Memory B cell (primary cell): ENCODE measurements at regions not wholly inside any gene's neighbourhood (a gene's known extent, or its start where the extent isn't known, plus 50 kb on each side); places are given as distances from the start of the nearest gene placed in this dataset.

Experiments
- ATAC-seq: fragments of 150-1000 bp; cut with Tn5 transposase; 2 replicates; pipeline ENCODE4 v1.10.0; 2021; ENCODE audit warnings: low read depth, mild to moderate bottlenecking, moderate library complexity
- DNase-seq, 2 donors: peaks; one replicate each; pipeline ENCODE4 v3.0.0; 2022; ENCODE audit warnings: low spot score in 2 of 2
- H3K27ac Mint-ChIP-seq: one replicate; pipeline ENCODE4 v1.8.0; 2022; ENCODE audit warnings: mild to moderate bottlenecking, moderate library complexity, mixed read lengths
- H3K27me3 Mint-ChIP-seq: one replicate; pipeline ENCODE4 v1.8.0; 2022; ENCODE audit warnings: mixed read lengths
- H3K36me3 Mint-ChIP-seq: one replicate; pipeline ENCODE4 v1.8.0; 2022; ENCODE audit warnings: mild to moderate bottlenecking, mixed read lengths
- H3K4me1 Mint-ChIP-seq: one replicate; pipeline ENCODE4 v1.8.0; 2022; ENCODE audit warnings: mixed read lengths
- H3K4me3 Mint-ChIP-seq: one replicate; pipeline ENCODE4 v1.8.0; 2022; ENCODE audit warnings: mild to moderate bottlenecking, moderate library complexity, mixed read lengths
- H3K9me3 Mint-ChIP-seq: one replicate; pipeline ENCODE4 v1.8.0; 2022; ENCODE audit warnings: mixed read lengths

DNA sequence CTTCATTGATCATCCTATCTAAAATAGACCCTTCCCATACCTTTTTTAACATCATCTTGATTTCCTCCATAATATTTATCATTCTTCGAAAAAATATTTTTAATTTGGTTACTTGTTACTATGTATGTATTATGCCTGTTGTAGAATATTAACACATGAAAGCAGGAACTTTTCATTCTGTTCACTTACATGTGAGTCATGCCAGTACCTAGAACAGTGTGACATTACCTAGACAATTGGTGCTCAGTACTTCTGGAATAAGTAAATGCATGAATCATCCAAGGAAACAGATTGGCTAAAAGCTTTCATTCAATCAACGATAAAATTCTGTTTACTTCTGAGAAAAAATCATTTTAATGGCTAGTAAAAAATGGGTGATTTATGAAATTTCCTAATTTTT is 76.4 kb downstream of the CXXC4 start:
- no peak overlapping the region for H3K27ac Mint-ChIP-seq
- H3K4me3 Mint-ChIP-seq: no peak overlapping the region
- DNase-seq (no peak), ATAC-seq (no peak)
- no peaks in the 10 kb centered on the region for H3K4me1 Mint-ChIP-seq
- H3K27me3 Mint-ChIP-seq: no peaks in the 10 kb centered on the region
- H3K9me3 Mint-ChIP-seq: no peaks in the 10 kb centered on the region
- no peaks in the 10 kb centered on the region for H3K36me3 Mint-ChIP-seq

DNA sequence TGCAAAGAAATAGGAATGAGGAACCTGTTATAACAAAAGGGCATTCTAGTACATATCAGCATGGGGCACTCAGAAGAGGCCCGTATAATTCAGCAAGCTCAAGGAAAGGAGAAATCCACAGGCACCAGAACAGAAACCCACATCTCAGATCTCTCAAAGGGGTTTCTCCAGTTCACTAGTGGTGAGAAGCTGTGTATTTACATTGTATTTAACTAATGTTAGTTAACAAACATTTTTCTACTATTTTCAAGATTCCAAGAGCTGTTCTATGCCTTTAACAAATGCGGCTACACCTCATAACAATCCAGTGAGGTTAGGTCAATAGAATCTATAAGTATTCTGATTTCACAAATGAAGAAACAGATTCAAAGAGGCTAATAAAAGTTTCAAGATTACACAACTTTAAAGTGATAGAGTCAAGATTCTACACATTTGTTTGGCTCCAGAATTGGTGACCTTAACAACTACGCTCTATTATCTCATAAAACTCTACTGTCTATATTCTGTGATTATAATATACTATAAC is 77.3 kb downstream of the CXXC4 start:
- Mint-ChIP-seq H3K27ac (no peak overlapping the region), H3K9me3 (no peaks in the 10 kb centered on the region), H3K27me3 (no peaks in the 10 kb centered on the region), H3K4me1 (no peaks in the 10 kb centered on the region), H3K36me3 (no peaks in the 10 kb centered on the region), H3K4me3 (no peak overlapping the region)
- DNase-seq: no peak
- ATAC-seq: no peak

DNA sequence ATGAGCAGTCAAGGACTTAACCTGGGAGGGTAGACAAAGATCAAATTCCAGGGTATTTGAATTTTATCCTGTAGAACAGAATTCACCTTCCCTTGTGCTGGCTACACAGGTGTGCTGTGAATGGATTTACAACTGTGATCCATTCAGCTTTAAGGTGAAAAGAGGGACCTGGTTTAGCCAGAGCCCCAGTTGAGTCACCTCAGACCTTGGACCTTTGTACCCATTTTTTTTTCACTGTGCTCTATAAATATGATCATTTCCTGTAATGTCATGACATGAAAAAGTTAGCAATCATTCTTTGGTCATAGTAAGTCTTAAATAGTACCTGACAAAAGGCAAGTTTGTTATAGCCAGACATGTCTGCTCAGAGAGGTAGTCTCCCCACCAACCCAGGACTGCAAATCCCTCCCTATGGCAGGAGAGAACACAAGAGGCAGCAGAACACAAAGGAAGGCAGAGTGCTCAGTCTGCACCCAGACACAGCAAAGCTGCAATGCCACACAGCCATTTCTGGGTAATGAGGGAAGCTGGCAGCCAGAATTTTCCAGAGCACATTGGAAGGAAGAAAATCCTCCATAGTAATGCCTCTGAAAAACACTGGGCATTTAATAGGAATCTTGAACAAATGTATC is 77.9 kb downstream of the CXXC4 start:
- H3K9me3 Mint-ChIP-seq: no peaks in the 10 kb centered on the region
- H3K36me3 Mint-ChIP-seq: no peaks in the 10 kb centered on the region
- no peak overlapping the region for H3K27ac Mint-ChIP-seq
- DNase-seq (no peak), ATAC-seq (no peak)
- H3K27me3 Mint-ChIP-seq: no peaks in the 10 kb centered on the region
- H3K4me1 Mint-ChIP-seq: no peaks in the 10 kb centered on the region
- no peak overlapping the region for H3K4me3 Mint-ChIP-seq

DNA sequence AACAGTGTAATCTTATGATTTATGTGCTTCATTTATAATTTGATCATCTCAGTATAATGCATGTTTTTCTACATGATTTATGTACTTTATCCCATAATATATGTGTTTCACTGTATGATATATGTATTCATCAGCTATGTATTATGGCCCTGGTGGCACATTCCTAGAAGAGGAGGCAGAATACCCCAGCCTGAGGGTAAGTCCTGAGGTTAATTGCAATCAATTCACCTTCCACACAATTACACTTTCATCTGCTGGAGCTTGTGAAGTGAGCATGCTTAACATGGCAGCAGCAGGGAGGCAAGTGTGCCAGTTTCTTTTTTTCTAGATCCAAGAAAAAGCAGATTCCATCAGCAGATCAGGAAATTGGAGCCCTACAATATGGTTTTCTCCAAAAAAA is 81.2 kb downstream of the CXXC4 start:
- ATAC-seq (no peak), DNase-seq (no peak)
- Mint-ChIP-seq H3K27ac (no peak overlapping the region), H3K4me3 (no peak overlapping the region), H3K4me1 (no peaks in the 10 kb centered on the region), H3K36me3 (no peaks in the 10 kb centered on the region), H3K9me3 (no peaks in the 10 kb centered on the region), H3K27me3 (no peaks in the 10 kb centered on the region)

DNA sequence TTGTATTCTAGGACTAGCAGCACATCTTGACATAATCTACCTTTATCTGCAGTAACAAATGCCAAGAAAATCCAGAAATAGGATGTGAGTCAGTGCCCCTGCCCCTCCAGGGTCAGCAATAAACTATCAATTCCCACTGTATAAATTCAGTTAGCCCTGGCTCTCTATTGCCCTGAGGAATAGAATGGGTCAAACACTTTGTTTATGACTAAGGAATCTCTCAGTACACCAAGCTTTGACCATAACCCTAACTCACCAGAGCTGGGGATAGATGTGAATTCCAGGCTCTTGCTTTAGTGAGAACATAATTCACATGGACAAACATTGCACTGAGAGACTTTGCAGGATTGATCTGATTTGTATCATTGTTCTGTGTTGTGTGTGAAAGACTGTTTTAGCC is 82.3 kb downstream of the CXXC4 start:
- H3K9me3 Mint-ChIP-seq: no peaks in the 10 kb centered on the region
- H3K27ac Mint-ChIP-seq: no peak overlapping the region
- no peaks in the 10 kb centered on the region for H3K4me1 Mint-ChIP-seq
- no peaks in the 10 kb centered on the region for H3K36me3 Mint-ChIP-seq
- no peak for ATAC-seq
- no peak for DNase-seq
- no peak overlapping the region for H3K4me3 Mint-ChIP-seq
- no peaks in the 10 kb centered on the region for H3K27me3 Mint-ChIP-seq

DNA sequence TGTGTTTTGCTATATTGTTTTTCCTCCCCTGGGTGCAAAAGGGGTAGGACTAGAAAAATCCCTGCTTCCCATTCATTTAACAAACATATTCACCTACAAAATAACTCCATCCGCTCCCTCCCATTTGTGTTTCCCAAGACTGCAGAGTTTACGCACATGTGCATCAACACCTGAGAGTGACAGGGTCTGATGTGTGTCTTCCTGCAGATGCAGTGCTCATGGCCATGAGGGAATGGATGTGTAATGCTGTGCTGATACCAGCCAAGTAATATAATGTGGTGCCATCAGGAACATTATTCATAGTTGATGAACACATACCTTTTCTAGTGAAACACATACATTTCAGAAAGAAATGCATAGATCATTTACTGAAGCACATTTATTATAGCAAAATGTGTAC is 83.2 kb downstream of the CXXC4 start:
- DNase-seq: no peak
- no peak overlapping the region for H3K27ac Mint-ChIP-seq
- no peaks in the 10 kb centered on the region for H3K9me3 Mint-ChIP-seq
- H3K27me3 Mint-ChIP-seq: no peaks in the 10 kb centered on the region
- H3K36me3 Mint-ChIP-seq: no peaks in the 10 kb centered on the region
- no peaks in the 10 kb centered on the region for H3K4me1 Mint-ChIP-seq
- no peak for ATAC-seq
- no peak overlapping the region for H3K4me3 Mint-ChIP-seq

DNA sequence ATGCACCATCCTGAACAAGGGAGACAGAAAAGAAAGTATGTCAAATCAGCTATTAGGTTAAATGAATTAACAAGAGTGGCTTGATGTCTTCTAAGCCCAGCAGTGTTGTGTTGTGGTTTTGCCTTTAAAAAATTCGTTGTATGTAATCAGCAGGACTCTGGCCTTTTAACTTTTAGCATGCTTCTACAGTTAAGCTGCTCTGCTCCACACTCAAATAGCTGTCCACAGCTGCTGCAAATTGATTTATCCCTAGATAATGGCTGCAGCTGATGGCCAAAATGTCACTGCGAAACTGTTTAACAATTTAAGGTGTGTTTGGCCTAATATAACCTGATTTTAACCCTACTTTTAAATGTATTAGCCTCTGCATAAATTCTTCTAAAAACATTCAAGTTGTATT is 85.8 kb downstream of the CXXC4 start:
- H3K4me1 Mint-ChIP-seq: no peaks in the 10 kb centered on the region
- ATAC-seq: no peak

DNA sequence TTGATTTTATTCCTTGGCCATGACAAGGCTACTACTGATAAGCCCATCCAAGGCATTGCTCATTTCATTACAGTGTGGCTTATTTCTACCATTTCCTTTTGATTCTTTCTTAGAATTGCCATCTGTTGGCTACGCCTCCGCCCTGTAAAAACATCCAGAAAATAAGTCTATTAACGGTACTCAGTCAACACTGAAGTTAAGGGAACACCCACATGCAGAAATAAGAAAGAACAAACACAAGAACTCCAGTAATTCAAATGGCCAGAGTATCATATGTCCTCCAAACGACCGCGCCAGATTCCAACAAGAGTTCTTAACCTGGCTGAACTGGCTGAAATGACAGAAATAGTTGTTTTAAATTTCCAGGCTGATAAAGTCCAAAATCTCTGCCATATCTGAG is 90.3 kb downstream of the CXXC4 start:
- Mint-ChIP-seq H3K27ac (no peak overlapping the region), H3K4me1 (no peaks in the 10 kb centered on the region), H3K36me3 (no peaks in the 10 kb centered on the region), H3K9me3 (peaks cover 1% of the 10 kb centered on the region), H3K4me3 (no peak overlapping the region), H3K27me3 (no peaks in the 10 kb centered on the region)
- no peak for ATAC-seq
- DNase-seq: no peak

More for the DNA sequence above, 85.8 kb downstream of the CXXC4 start:
- Mint-ChIP-seq H3K27ac (no peak overlapping the region), H3K27me3 (no peaks in the 10 kb centered on the region), H3K9me3 (no peaks in the 10 kb centered on the region), H3K36me3 (no peaks in the 10 kb centered on the region), H3K4me3 (no peak overlapping the region)
- no peak for DNase-seq

DNA sequence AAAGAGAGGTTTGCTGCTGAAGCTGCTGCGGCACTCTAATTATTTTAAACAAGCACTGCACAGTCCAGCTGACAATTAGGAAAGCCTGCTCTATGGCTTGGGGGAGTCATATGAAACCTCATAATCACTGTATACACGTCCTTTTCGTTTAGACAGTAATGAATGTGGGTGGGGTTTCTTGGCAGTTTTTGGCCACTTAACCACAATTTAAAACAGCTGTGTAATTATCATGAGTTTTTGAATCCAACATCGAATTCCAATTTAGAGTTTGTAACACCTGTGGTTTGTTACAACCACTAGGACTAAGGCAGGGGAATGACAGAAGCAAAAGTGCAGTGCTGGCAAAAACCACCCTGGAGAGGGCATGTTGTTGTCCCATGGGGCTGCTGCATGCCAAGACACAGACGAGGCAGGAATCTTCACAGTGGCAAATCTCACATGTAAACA is 99.5 kb downstream of the CXXC4 start:
- Mint-ChIP-seq H3K4me1 (no peaks in the 10 kb centered on the region), H3K27me3 (no peaks in the 10 kb centered on the region), H3K9me3 (no peaks in the 10 kb centered on the region), H3K36me3 (no peaks in the 10 kb centered on the region), H3K27ac (no peak overlapping the region), H3K4me3 (no peak overlapping the region)
- DNase-seq: no peak
- ATAC-seq: no peak

DNA sequence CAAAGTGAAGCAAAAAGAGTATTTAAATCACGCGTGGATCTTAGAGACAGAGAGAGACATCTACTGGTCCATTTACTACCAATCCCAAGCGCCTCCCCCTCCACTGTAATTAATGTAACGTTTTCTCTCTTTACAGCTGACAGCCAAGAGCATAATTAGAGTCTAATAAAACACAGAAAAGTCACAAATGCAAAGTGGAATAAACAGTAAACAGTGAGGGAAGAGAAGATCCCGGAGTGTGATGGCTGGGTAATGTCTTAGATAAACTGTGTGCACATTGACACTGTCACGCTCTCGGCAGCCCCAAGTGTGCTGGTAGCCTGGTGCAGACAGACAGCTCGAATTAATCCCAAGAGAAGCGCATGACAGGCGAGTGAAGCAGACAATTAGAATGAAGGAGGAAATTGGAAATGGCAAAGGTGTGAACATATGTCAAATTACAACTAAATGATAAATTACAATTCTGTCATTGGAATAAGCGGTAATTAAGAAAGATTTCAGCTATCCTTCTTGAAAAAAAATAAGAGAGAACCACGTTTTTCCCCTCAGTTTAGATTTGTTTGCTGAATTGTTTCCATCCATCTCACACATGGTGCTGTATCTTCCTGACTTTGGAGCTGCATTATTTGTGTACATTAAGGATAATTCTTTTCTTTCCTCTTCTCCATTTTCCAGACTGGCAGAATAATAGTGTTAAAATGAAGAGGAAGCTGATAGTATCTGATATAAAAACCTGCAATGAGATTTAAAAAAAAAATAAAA is 100.1 kb downstream of the CXXC4 start:
- H3K4me1 Mint-ChIP-seq: no peaks in the 10 kb centered on the region
- DNase-seq: no peak
- no peak for ATAC-seq
- no peak overlapping the region for H3K4me3 Mint-ChIP-seq
- no peaks in the 10 kb centered on the region for H3K27me3 Mint-ChIP-seq
- H3K9me3 Mint-ChIP-seq: no peaks in the 10 kb centered on the region
- H3K36me3 Mint-ChIP-seq: no peaks in the 10 kb centered on the region
- no peak overlapping the region for H3K27ac Mint-ChIP-seq

DNA sequence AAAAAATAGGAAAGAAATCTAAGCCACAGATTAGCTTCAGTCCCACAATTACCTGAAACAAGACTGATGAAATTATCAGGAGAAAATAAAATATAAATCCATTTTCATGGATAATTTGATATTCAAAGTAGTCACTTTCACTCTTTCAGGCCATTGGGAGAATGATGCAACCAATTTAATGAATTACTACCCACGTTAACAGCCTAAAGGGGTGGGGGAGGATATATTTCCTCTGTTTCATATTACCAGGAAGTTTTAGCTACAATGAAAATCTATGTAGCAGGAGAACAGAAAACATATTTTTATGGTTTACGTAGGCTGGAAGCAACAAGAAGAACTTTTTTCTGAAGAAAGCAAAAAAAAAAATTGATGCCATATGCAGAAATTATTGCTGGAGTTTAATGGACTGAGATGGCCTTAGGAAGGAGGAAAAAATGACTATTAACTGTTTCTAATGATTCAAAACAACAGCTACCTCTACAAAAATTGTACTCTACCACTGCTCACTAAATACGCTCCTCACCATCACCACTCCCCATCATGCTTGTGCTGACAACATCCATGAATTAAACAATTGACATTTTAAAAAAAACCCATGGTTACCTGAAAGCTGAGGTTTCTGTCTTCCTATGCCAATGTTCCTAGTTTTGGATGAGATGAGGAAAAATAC is 100.9 kb downstream of the CXXC4 start:
- Mint-ChIP-seq H3K9me3 (no peaks in the 10 kb centered on the region), H3K36me3 (no peaks in the 10 kb centered on the region), H3K4me3 (no peak overlapping the region), H3K27me3 (no peaks in the 10 kb centered on the region), H3K4me1 (no peaks in the 10 kb centered on the region), H3K27ac (no peak overlapping the region)
- DNase-seq (no peak), ATAC-seq (no peak)

DNA sequence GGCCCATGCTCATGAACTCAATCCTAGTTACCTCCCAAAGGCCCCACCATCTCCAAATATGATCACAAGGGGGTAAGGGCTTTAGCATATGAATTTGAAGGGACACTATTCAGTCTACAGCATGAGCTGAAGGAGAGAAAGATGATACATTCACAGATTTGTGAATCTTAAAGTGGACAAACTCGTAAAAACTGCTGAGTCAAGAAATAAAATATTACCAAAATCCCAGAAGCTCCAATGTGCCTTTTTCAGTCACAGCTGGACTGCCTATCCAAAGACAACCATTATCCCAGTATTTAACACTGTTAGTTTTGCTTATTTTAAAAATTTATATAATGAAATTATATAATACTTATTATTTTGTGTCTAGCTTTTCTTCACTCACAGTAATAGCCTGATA is 109.0 kb downstream of the CXXC4 start:
- Mint-ChIP-seq H3K36me3 (no peaks in the 10 kb centered on the region), H3K27ac (no peak overlapping the region), H3K9me3 (peaks cover 2% of the 10 kb centered on the region), H3K27me3 (no peaks in the 10 kb centered on the region), H3K4me1 (no peaks in the 10 kb centered on the region), H3K4me3 (no peak overlapping the region)
- ATAC-seq: no peak
- DNase-seq: no peak

DNA sequence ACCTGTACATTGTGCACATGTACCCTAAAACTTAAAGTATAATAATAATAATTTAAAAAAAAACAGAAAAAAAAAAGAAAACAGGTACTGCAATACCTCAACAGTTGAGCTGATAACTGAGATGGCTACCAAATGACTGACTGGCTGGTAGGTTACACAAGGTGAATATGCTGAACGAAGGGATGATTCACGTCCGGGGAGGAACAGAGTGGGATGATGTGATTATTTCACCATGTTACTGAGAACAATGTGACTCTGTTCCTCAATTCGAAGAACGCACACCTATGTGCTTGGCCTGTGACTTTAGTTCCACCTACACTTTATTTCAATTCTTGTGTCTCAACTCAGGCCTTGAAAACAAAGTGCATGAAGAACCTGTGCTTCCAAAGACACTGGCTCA is 111.7 kb downstream of the CXXC4 start:
- no peaks in the 10 kb centered on the region for H3K27me3 Mint-ChIP-seq
- no peaks in the 10 kb centered on the region for H3K4me1 Mint-ChIP-seq
- no peak overlapping the region for H3K4me3 Mint-ChIP-seq
- peaks cover 2% of the 10 kb centered on the region for H3K9me3 Mint-ChIP-seq
- no peaks in the 10 kb centered on the region for H3K36me3 Mint-ChIP-seq
- H3K27ac Mint-ChIP-seq: no peak overlapping the region
- ATAC-seq (no peak), DNase-seq (no peak)

DNA sequence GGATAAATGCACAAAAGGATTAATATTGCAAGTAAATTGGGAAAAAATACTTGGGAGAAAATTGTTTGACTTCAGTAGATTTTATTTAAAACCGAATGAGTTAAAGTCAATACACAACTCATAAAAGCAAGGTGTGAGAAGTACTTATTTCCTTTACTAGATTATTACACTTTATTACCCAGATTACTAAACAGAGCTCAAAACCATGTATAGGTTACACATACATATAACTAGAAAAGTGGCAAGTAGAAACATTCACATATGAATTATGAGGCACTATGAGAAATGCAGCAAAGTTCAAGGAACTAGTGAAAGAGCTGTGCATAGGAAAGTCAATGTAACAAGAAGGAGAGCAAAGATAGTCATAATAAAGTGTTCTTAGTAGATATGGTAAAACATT is 113.0 kb downstream of the CXXC4 start:
- no peak overlapping the region for H3K27ac Mint-ChIP-seq
- no peak for DNase-seq
- no peaks in the 10 kb centered on the region for H3K36me3 Mint-ChIP-seq
- ATAC-seq: no peak
- no peaks in the 10 kb centered on the region for H3K27me3 Mint-ChIP-seq
- H3K9me3 Mint-ChIP-seq: peaks cover 2% of the 10 kb centered on the region
- H3K4me1 Mint-ChIP-seq: no peaks in the 10 kb centered on the region
- no peak overlapping the region for H3K4me3 Mint-ChIP-seq
